Left ventricle myocardium inferior (tissue), 1 donor: ENCODE measurements at regions not wholly inside any gene's neighbourhood (a gene's known extent, or its start where the extent isn't known, plus 50 kb on each side); places are given as distances from the start of the nearest gene placed in this dataset.

Experiments
- DNase-seq: peaks from one replicate; pipeline ENCODE4 v3.0.0-alpha.2; 2020
- H3K27ac ChIP-seq: fragments of 200-600 bp; replicated peaks from 2 replicates; pipeline ENCODE4 v1.8.0; 2021
- H3K27me3 ChIP-seq: fragments of 200-600 bp; 2 replicates; pipeline ENCODE4 v1.8.0; 2021; ENCODE audit warnings: low read depth
- H3K36me3 ChIP-seq: fragments of 200-600 bp; 2 replicates; pipeline ENCODE4 v1.8.0; 2021
- H3K4me1 ChIP-seq: fragments of 200-600 bp; 2 replicates; pipeline ENCODE4 v1.8.0; 2021
- H3K4me3 ChIP-seq: fragments of 200-600 bp; 2 replicates; pipeline ENCODE4 v1.8.0; 2021; ENCODE audit warnings: mild to moderate bottlenecking, moderate library complexity
- H3K9me3 ChIP-seq: fragments of 200-600 bp; replicated peaks from 2 replicates; pipeline ENCODE4 v1.8.0; 2021
- CTCF ChIP-seq: fragments of 200-600 bp; IDR thresholded peaks from 2 replicates; pipeline ENCODE4 v1.8.0; 2021; ENCODE audit warnings: antibody characterized with exemption, mild to moderate bottlenecking, borderline replicate concordance
- intact Hi-C: fragments of 100-400 bp; cut with micrococcal nuclease; formaldehyde crosslinking; loops from one replicate; pipeline ENCODE4 v1.11.0; 2022
- donor health status: DM: no; HTN: yes; CAD: no; lungs with severe emphysema.

GRCh38 chr2:6618201-6618600 lies 247.5 kb downstream of the CMPK2 start:
- Histone ChIP-seq H3K4me3 (no peak overlapping the region), H3K27ac (no peak overlapping the region), H3K9me3 (peaks cover 8% of the 10 kb centered on the region), H3K36me3 (no peaks in the 10 kb centered on the region), H3K27me3 (no peaks in the 10 kb centered on the region), H3K4me1 (no peaks in the 10 kb centered on the region)
- no peak for DNase-seq
- intact Hi-C loops: no loop called here
- TF ChIP-seq CTCF: no peak

DNA sequence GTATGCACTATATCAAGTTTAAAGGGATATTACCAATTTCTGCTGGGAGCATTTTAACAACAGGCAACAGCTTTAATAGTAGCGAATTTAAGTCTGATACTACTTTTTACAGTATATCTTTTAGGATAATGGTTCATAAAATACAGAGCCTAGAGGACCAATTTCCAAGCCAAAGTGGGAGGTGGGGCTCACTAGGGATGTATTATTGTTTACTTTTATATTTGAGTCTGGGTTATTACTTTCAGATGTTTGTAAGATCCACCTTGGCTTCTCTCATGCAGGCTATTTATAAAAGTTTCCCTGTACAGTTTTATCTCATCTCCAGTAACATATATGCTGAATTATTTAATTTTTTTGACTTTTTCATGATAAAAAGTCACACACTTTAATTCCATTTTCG lies 242.0 kb downstream of the CMPK2 start:
- no peak overlapping the region for H3K27ac ChIP-seq
- H3K9me3 ChIP-seq: no peaks in the 10 kb centered on the region
- H3K4me3 ChIP-seq: no peak overlapping the region
- no peak for DNase-seq
- TF ChIP-seq CTCF: no peak
- no peaks in the 10 kb centered on the region for H3K36me3 ChIP-seq
- no peaks in the 10 kb centered on the region for H3K4me1 ChIP-seq
- no peaks in the 10 kb centered on the region for H3K27me3 ChIP-seq
- intact Hi-C loops: no loop called here

GRCh38 chr2:6626401-6627012 lies 239.2 kb downstream of the CMPK2 start:
- DNase-seq: no peak

GRCh38 chr2:6627316-6627715 lies 238.4 kb downstream of the CMPK2 start:
- Histone ChIP-seq H3K4me1 (no peaks in the 10 kb centered on the region), H3K27me3 (no peaks in the 10 kb centered on the region), H3K4me3 (no peak overlapping the region), H3K9me3 (no peaks in the 10 kb centered on the region), H3K27ac (no peak overlapping the region), H3K36me3 (no peaks in the 10 kb centered on the region)
- intact Hi-C loops: no loop called here
- DNase-seq: no peak
- no peak for TF ChIP-seq CTCF

More at GRCh38 chr2:6626401-6627012, 239.2 kb downstream of the CMPK2 start:
- H3K9me3 ChIP-seq: no peaks in the 10 kb centered on the region
- TF ChIP-seq CTCF: no peak
- H3K4me3 ChIP-seq: no peak overlapping the region
- no peaks in the 10 kb centered on the region for H3K36me3 ChIP-seq
- no peaks in the 10 kb centered on the region for H3K27me3 ChIP-seq
- no peak overlapping the region for H3K27ac ChIP-seq
- H3K4me1 ChIP-seq: no peaks in the 10 kb centered on the region
- intact Hi-C loops: no loop called here

DNA sequence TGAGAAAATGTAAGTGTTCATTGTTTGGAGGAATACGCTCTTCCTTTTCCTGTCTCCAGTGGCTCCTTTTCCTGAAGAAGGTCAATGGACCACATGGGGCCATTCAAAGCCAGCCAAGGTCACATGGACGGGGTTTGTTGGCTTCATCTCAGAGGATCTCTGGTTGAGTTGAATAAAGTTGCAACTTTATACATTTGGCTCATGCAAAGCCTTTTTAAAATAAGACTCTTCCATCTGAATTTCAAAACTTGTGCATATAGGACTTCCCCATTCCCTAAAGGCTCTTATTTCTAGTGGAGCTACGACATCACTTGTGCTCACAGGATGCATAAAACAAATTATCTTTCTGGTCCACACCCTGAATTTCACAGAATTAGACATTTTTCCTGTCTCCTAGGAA lies 235.5 kb downstream of the CMPK2 start:
- Histone ChIP-seq H3K4me1 (no peaks in the 10 kb centered on the region), H3K9me3 (no peaks in the 10 kb centered on the region), H3K27ac (no peak overlapping the region), H3K27me3 (no peaks in the 10 kb centered on the region), H3K4me3 (no peak overlapping the region), H3K36me3 (no peaks in the 10 kb centered on the region)
- no peak for TF ChIP-seq CTCF
- no peak for DNase-seq
- intact Hi-C loops: no loop called here
